ENCODE measurements at regions not wholly inside any gene's neighbourhood (a gene's known extent, or its start where the extent isn't known, plus 50 kb on each side); places are given as distances from the start of the nearest gene placed in this dataset.

- no peak for DNase-seq (ENCODE audit: low read depth in 3 of 3, low spot score in 2 of 3)
Measured at GRCh38 chr9:129507805-129508204, 113.1 kb downstream of the C9orf50 start.

GRCh38 chr9:129506892-129507291, 114.0 kb downstream of the C9orf50 start:
- no peak for DNase-seq (ENCODE audit: low read depth in 3 of 3, low spot score in 2 of 3)

GRCh38 chr9:129506041-129506440, 114.9 kb downstream of the C9orf50 start:
- DNase-seq (ENCODE audit: low read depth in 3 of 3, low spot score in 2 of 3): no peak

GRCh38 chr9:129505270-129505902, 115.5 kb downstream of the C9orf50 start:
- no peak for DNase-seq (ENCODE audit: low read depth in 3 of 3, low spot score in 2 of 3)

GRCh38 chr9:129504404-129504803, 116.5 kb downstream of the C9orf50 start:
- no peak for DNase-seq (ENCODE audit: low read depth in 3 of 3, low spot score in 2 of 3)

GRCh38 chr9:129501771-129502319, 119.1 kb downstream of the C9orf50 start:
- DNase-seq (ENCODE audit: low read depth in 3 of 3, low spot score in 2 of 3): no peak

GRCh38 chr9:129500863-129501770, 119.8 kb downstream of the C9orf50 start:
- DNase-seq (ENCODE audit: low read depth in 3 of 3, low spot score in 2 of 3): no peak

- DNase-seq (ENCODE audit: low read depth in 3 of 3, low spot score in 2 of 3): no peak
Measured at GRCh38 chr9:129500161-129500862, 120.6 kb downstream of the C9orf50 start.

- DNase-seq (ENCODE audit: low read depth in 3 of 3, low spot score in 2 of 3): no peak
Measured at GRCh38 chr9:129498451-129499384, 122.2 kb downstream of the C9orf50 start.

- no peak for DNase-seq (ENCODE audit: low read depth in 3 of 3, low spot score in 2 of 3)
Measured at GRCh38 chr9:129497813-129498450, 123.0 kb downstream of the C9orf50 start.

GRCh38 chr9:129497005-129497812, 123.7 kb downstream of the C9orf50 start:
- no peak for DNase-seq (ENCODE audit: low read depth in 3 of 3, low spot score in 2 of 3)

GRCh38 chr9:129496473-129497004, 124.4 kb downstream of the C9orf50 start:
- DNase-seq (ENCODE audit: low read depth in 3 of 3, low spot score in 2 of 3): peak; percentile 86 to 93 (median 92)

GRCh38 chr9:129495620-129496472, 125.1 kb downstream of the C9orf50 start:
- peak in 2 of 3 donors; percentile 80 to 89 for DNase-seq (ENCODE audit: low read depth in 3 of 3, low spot score in 2 of 3)

- no peak for DNase-seq (ENCODE audit: low read depth in 3 of 3, low spot score in 2 of 3)
Measured at GRCh38 chr9:129494113-129494789, 126.7 kb downstream of the C9orf50 start.

GRCh38 chr9:129493706-129494047, 127.2 kb downstream of the C9orf50 start:
- DNase-seq (ENCODE audit: low read depth in 3 of 3, low spot score in 2 of 3): no peak

- no peak for DNase-seq (ENCODE audit: low read depth in 3 of 3, low spot score in 2 of 3)
Measured at GRCh38 chr9:129493002-129493705, 127.7 kb downstream of the C9orf50 start.

Data from right renal cortex interstitium (tissue), 3 donors.